Fibroblast of villous mesenchyme (primary cell): ENCODE measurements at regions not wholly inside any gene's neighbourhood (a gene's known extent, or its start where the extent isn't known, plus 50 kb on each side); places are given as distances from the start of the nearest gene placed in this dataset.
"Not testable (repeated sequence)": the region's sequence is repeated elsewhere in the genome, so short reads cannot be mapped to it uniquely, and the experiment has no call there.

ENCODE experiments used
- DNase-seq: peaks from one replicate; pipeline ENCODE4 v3.0.0-alpha.2; 2010; ENCODE audit warnings: low read depth
- H3K4me3 ChIP-seq: 2 replicates; pipeline ENCODE4 v1.5.1; 2011; ENCODE audit warnings: low read depth, mild to moderate bottlenecking, low read length
- TF ChIP-seq, protein P1 (sequence below): IDR thresholded peaks from 2 replicates; pipeline ENCODE4 v1.5.1; 2012; ENCODE audit warnings: low read depth, mild to moderate bottlenecking, low read length; ENCODE audit not compliant: insufficient read depth

- no peak for DNase-seq
- TF ChIP-seq, protein P1, sequence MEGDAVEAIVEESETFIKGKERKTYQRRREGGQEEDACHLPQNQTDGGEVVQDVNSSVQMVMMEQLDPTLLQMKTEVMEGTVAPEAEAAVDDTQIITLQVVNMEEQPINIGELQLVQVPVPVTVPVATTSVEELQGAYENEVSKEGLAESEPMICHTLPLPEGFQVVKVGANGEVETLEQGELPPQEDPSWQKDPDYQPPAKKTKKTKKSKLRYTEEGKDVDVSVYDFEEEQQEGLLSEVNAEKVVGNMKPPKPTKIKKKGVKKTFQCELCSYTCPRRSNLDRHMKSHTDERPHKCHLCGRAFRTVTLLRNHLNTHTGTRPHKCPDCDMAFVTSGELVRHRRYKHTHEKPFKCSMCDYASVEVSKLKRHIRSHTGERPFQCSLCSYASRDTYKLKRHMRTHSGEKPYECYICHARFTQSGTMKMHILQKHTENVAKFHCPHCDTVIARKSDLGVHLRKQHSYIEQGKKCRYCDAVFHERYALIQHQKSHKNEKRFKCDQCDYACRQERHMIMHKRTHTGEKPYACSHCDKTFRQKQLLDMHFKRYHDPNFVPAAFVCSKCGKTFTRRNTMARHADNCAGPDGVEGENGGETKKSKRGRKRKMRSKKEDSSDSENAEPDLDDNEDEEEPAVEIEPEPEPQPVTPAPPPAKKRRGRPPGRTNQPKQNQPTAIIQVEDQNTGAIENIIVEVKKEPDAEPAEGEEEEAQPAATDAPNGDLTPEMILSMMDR: no peak
- no peak overlapping the region for H3K4me3 ChIP-seq
These were observed 128.7 kb downstream of the KBTBD2 start for GRCh38 chr7:32762925-32763293.

- not testable (repeated sequence) for H3K4me3 ChIP-seq, DNase-seq
These were observed 129.2 kb downstream of the KBTBD2 start for GRCh38 chr7:32762206-32762924.

DNA sequence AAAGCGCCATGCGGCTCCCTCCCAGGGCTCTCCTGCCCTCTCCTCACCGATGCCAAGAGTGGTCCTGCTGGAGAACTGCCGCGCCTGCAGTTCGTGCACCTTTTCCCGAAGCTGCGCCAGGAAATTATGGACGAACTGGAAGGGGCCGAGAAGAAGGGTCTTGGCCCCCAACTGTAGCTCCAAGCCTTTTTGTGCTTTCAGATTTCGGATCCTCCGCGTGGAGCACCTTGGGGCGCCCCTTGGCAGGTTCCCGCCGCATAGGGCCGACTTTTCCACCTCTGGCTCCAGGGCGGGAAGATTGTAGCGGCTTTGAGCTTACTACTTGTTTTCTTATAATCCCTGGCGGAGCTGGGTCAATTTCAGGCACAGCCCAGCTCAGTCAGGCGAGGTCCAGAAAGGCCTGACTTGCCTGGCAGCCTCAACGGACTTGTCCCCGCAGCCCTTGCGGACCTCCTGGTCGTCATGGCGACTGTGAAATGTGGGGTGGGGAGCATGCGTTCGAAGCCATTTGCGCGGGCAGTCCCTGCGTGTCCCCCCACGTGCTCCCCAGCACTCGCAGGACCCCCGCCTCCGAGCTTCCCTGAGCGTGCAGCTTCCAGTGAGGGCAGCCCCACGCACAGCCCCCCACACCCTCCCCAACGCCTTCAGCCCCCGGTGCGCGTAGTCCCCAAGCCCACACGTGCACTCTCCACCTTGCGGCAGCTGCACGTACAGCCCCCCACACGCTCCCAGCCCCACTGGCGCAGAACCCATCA lies 129.9 kb downstream of the KBTBD2 start:
- no peak for DNase-seq
- no peak overlapping the region for H3K4me3 ChIP-seq
- TF ChIP-seq, protein P1: no peak

DNA sequence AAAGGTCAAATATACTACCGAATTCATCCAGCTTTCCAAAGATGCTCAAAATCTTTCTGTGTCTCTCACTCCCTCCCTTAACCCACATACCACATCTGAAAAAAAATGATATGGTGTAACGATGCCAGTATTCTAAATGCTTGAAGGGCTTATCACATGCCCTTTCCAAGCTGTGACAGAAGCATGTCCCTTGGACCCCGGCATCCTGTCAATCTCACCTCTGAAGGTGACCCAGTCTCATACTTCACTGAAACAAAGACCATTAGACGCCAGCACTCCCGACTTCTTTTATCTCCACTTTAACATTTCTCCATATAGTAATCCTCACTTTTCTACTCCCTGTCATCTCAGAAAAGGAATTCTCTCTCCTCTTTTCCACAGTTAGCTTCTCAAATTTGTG lies 130.8 kb downstream of the KBTBD2 start:
- H3K4me3 ChIP-seq, DNase-seq: not testable (repeated sequence)

DNA sequence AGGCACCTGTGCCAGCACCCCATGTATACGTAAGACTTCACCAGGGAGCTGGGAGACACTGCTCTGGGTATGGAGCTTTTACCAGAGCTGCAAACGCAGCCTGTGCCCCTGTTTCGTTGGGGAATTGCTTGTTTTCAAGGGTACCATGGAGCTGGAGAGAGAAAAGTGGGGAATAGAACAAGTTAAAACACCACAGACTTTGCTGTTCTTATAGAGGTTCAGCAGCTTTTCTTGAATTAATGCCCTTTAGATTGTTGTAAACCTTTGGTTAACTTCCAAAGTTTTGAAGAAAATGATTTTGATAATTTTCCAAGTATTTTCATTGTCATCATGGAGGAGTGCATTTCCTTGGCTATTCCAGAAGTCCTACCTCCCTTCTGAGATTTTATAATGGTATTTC lies 131.7 kb downstream of the KBTBD2 start:
- H3K4me3 ChIP-seq, DNase-seq: not testable (repeated sequence)

- DNase-seq, H3K4me3 ChIP-seq: not testable (repeated sequence)
These were observed 137.7 kb downstream of the KBTBD2 start for GRCh38 chr7:32753872-32754271.

GRCh38 chr7:32748337-32748736 lies 143.2 kb downstream of the KBTBD2 start:
- not testable (repeated sequence) for DNase-seq, H3K4me3 ChIP-seq

- DNase-seq: not testable (repeated sequence)
These were observed 144.0 kb downstream of the KBTBD2 start for GRCh38 chr7:32747443-32748148.

GRCh38 chr7:32741853-32742476 lies 149.6 kb downstream of the KBTBD2 start:
- not testable (repeated sequence) for DNase-seq, H3K4me3 ChIP-seq

More at GRCh38 chr7:32747443-32748148, 144.0 kb downstream of the KBTBD2 start:
- not testable (repeated sequence) for H3K4me3 ChIP-seq

GRCh38 chr7:32739749-32740148 lies 151.8 kb downstream of the KBTBD2 start:
- DNase-seq, H3K4me3 ChIP-seq: not testable (repeated sequence)

DNA sequence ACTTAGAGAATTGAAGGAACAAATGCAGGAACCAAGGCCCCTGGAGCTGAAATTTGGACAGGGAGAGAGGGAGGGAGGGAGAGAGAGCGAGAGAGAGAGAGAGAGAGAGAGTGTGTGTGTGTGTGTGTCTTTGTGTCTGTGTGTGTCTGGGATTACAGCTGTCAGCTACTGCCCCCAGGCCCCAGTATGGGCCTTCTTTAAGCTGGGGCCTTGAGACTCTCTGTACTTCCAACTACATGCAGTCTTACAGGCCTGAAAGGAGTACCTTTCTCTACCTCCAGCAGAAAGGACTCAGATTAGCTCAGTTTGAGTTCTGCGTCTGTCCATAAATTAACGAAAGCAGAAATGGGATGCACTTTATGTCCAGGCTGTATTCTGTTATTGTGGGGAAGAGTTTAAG lies 153.2 kb downstream of the KBTBD2 start:
- DNase-seq, H3K4me3 ChIP-seq: not testable (repeated sequence)

GRCh38 chr7:32732767-32733166 lies 158.8 kb downstream of the KBTBD2 start:
- H3K4me3 ChIP-seq, DNase-seq: not testable (repeated sequence)

DNA sequence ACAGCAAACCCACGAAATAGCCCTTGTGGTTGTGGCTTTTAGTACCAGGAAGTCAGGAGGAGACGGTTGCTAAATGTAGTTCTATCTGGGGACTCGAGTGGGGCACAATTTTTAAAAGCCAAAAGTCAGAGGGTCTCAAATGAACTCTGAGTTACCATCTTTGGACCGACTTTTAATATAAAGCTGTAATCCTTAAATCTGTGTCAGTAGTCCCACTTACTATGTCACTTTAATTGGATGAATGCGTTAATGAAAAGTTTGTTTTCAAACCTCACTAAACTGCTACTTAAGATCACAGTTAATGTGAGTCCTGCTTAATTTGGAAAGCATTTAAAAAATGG lies 162.3 kb downstream of the KBTBD2 start:
- DNase-seq: peak; percentile 1
- H3K4me3 ChIP-seq: peak overlapping the region; percentile 36

- peak overlapping the region; percentile 69 for H3K4me3 ChIP-seq
- DNase-seq: peak; percentile 53
These were observed 162.9 kb downstream of the KBTBD2 start for GRCh38 chr7:32728412-32729334.
